Fibroblast of villous mesenchyme (primary cell): ENCODE measurements at regions not wholly inside any gene's neighbourhood (a gene's known extent, or its start where the extent isn't known, plus 50 kb on each side); places are given as distances from the start of the nearest gene placed in this dataset.

ENCODE experiments used
- DNase-seq: peaks from one replicate; pipeline ENCODE4 v3.0.0-alpha.2; 2010; ENCODE audit warnings: low read depth
- H3K4me3 ChIP-seq: 2 replicates; pipeline ENCODE4 v1.5.1; 2011; ENCODE audit warnings: low read depth, mild to moderate bottlenecking, low read length
- CTCF ChIP-seq: IDR thresholded peaks from 2 replicates; pipeline ENCODE4 v1.5.1; 2012; ENCODE audit warnings: low read depth, mild to moderate bottlenecking, low read length; ENCODE audit not compliant: insufficient read depth

- DNase-seq = no peak
- TF ChIP-seq CTCF = no peak
- no peak overlapping the region for H3K4me3 ChIP-seq
Measured at GRCh38 chr16:85500220-85500619, 112.9 kb upstream of the GSE1 start.

GRCh38 chr16:85501900-85502299 lies 111.2 kb upstream of the GSE1 start:
- H3K4me3 ChIP-seq = no peak overlapping the region
- DNase-seq = no peak
- TF ChIP-seq CTCF = no peak

GRCh38 chr16:85502357-85502756 lies 110.8 kb upstream of the GSE1 start:
- no peak overlapping the region for H3K4me3 ChIP-seq
- no peak for DNase-seq
- no peak for TF ChIP-seq CTCF

GRCh38 chr16:85503679-85504231 lies 109.4 kb upstream of the GSE1 start:
- H3K4me3 ChIP-seq = no peak overlapping the region
- TF ChIP-seq CTCF = no peak
- DNase-seq = no peak

- TF ChIP-seq CTCF = no peak
- no peak overlapping the region for H3K4me3 ChIP-seq
- no peak for DNase-seq
Measured at GRCh38 chr16:85504242-85504641, 108.9 kb upstream of the GSE1 start.

GRCh38 chr16:85505794-85506634 lies 107.1 kb upstream of the GSE1 start:
- no peak for DNase-seq
- no peak for TF ChIP-seq CTCF
- no peak overlapping the region for H3K4me3 ChIP-seq

- no peak for TF ChIP-seq CTCF
- H3K4me3 ChIP-seq = no peak overlapping the region
- no peak for DNase-seq
Measured at GRCh38 chr16:85506635-85506911, 106.5 kb upstream of the GSE1 start.
